ENCODE measurements at regions not wholly inside any gene's neighbourhood (a gene's known extent, or its start where the extent isn't known, plus 50 kb on each side); places are given as distances from the start of the nearest gene placed in this dataset.
"Not testable (repeated sequence)": the region's sequence is repeated elsewhere in the genome, so short reads cannot be mapped to it uniquely, and the experiment has no call there.

DNA sequence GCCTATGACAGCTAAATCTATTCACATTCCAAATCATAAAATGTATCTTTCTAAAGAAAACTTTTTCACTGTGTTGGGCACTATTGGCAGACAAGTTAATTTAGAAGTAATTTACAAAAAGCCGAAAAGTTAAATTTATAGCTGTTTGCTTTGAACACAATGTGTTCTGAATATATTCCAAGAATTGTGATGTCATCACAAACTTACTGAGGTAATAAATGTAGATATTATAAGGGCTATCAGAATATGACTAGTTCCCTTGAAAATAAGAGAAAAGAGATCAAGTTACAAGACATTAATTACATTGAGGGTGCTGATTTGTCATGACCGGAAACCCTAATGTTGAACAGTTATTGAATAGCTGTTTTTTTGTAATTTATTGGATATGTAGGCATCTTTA, 153.9 kb upstream of the SCN7A start:
- ATAC-seq (ENCODE audit: insufficient number of reproducible peaks, low FRiP score, low read depth) (no peak), DNase-seq (ENCODE audit: low spot score) (no peak)
- H3K36me3 ChIP-seq, result no peaks in the 10 kb centered on the region
- TF ChIP-seq, protein P1, sequence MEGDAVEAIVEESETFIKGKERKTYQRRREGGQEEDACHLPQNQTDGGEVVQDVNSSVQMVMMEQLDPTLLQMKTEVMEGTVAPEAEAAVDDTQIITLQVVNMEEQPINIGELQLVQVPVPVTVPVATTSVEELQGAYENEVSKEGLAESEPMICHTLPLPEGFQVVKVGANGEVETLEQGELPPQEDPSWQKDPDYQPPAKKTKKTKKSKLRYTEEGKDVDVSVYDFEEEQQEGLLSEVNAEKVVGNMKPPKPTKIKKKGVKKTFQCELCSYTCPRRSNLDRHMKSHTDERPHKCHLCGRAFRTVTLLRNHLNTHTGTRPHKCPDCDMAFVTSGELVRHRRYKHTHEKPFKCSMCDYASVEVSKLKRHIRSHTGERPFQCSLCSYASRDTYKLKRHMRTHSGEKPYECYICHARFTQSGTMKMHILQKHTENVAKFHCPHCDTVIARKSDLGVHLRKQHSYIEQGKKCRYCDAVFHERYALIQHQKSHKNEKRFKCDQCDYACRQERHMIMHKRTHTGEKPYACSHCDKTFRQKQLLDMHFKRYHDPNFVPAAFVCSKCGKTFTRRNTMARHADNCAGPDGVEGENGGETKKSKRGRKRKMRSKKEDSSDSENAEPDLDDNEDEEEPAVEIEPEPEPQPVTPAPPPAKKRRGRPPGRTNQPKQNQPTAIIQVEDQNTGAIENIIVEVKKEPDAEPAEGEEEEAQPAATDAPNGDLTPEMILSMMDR (IDR thresholded peaks at IDR 0.05), result no peak
- no peaks in the 10 kb centered on the region for H3K4me1 ChIP-seq (ENCODE audit: control insufficient read depth in 1 of 2, low read depth in 2 of 2)
- no peak overlapping the region for H3K4me3 ChIP-seq
- no peaks in the 10 kb centered on the region for H3K9me3 ChIP-seq
- no peaks in the 10 kb centered on the region for H3K27me3 ChIP-seq (replicated peaks; ENCODE audit: insufficient read depth)
- H3K27ac ChIP-seq, result no peak overlapping the region

DNA sequence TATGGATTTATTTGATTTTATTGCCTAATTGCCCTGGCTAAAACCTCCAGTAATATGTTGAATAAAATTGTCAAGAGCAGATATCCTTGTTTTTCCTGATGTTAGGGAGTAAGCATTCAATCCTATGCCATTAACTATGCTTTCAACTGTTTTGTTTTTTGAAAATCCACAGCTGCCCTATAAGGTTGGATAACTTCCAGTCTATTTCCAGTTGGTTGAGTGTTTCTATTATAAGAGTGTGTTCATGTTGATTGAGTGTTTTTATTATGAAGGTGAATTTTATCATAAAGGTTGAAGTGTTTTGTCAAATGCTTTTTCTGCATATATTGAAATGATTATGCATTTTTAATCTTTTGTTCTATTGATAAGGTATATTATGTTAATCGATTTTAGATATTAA, 149.9 kb upstream of the SCN7A start:
- no peaks in the 10 kb centered on the region for H3K27me3 ChIP-seq (replicated peaks; ENCODE audit: insufficient read depth)
- H3K4me1 ChIP-seq (ENCODE audit: control insufficient read depth in 1 of 2, low read depth in 2 of 2), result no peaks in the 10 kb centered on the region
- H3K9me3 ChIP-seq, result no peaks in the 10 kb centered on the region
- no peak overlapping the region for H3K27ac ChIP-seq
- DNase-seq (ENCODE audit: low spot score), result no peak
- H3K4me3 ChIP-seq, result no peak overlapping the region
- ATAC-seq (ENCODE audit: insufficient number of reproducible peaks, low FRiP score, low read depth), result no peak
- no peaks in the 10 kb centered on the region for H3K36me3 ChIP-seq
- TF ChIP-seq, protein P1 (IDR thresholded peaks at IDR 0.05), result no peak

DNA sequence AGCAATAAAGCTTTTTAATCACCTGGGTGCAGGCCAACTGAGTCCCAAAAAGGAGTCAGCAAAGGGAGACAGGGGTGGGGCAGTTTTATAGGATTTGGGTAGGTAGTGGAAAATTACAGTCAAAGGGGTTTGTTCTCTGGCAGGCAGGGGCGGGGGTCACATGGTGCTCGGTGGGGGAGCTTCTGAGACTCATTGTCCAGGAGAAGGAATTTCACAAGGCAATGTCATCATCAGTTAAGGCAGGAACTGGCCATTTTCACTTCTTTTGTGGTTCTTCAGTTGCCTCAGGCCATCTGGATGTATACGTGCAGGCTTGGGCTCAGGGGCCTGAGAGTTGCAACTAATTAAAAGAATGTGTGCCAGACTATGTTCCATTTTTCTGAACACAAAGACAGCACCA, 147.5 kb upstream of the SCN7A start:
- H3K4me3 ChIP-seq, H3K27ac ChIP-seq: not testable (repeated sequence)

DNA sequence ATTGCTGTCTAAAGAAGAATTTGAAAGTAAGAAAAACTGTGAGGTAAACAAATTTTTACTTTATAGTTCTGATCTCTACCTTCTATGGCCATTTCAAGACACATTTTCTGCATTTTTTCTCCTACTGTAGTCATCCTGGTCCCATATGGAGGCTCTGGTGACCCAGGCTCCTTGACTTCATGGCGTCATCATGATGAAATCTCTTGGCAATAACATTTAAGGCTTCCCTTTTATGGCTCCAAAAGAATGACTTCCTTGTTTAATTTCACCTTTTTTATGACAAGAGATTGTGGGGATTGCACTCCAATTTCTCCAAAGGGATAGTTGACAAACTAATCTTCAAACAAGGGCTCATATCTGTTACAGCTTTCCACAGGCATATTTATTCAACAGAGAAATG, 143.0 kb upstream of the SCN7A start:
- H3K4me1 ChIP-seq (ENCODE audit: control insufficient read depth in 1 of 2, low read depth in 2 of 2), result no peaks in the 10 kb centered on the region
- H3K27me3 ChIP-seq (replicated peaks; ENCODE audit: insufficient read depth), result no peaks in the 10 kb centered on the region
- no peaks in the 10 kb centered on the region for H3K36me3 ChIP-seq
- DNase-seq (ENCODE audit: low spot score) (no peak), ATAC-seq (ENCODE audit: insufficient number of reproducible peaks, low FRiP score, low read depth) (no peak)
- no peaks in the 10 kb centered on the region for H3K9me3 ChIP-seq
- TF ChIP-seq, protein P1 (IDR thresholded peaks at IDR 0.05), result no peak
- no peak overlapping the region for H3K27ac ChIP-seq
- no peak overlapping the region for H3K4me3 ChIP-seq

More for the DNA sequence above, 147.5 kb upstream of the SCN7A start:
- H3K9me3 ChIP-seq; DNase-seq (ENCODE audit: low spot score); H3K4me1 ChIP-seq (ENCODE audit: control insufficient read depth in 1 of 2, low read depth in 2 of 2); H3K27me3 ChIP-seq (replicated peaks; ENCODE audit: insufficient read depth); ATAC-seq (ENCODE audit: insufficient number of reproducible peaks, low FRiP score, low read depth); H3K36me3 ChIP-seq: not testable (repeated sequence)

DNA sequence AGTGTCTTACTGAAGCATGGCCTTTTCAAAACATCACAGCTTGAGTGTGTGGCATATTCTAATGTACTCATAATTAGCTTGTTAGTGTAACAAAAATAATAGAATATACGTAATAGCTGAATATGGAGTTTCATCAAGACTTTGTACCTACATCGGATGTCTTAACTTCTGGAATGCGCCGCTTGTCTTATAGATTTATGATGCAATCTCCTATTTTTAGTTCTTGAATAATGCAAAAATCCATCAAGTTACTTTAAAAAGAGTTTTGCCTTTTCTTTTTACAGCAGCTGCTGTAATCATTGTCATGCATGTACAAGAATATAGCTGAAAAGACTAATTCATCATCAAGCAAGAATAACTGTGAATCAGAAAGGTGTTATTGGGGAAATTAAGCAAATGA, 140.7 kb upstream of the SCN7A start:
- ATAC-seq (ENCODE audit: insufficient number of reproducible peaks, low FRiP score, low read depth), result no peak
- Histone ChIP-seq H3K4me3 (no peak overlapping the region), H3K4me1 (ENCODE audit: control insufficient read depth in 1 of 2, low read depth in 2 of 2) (no peaks in the 10 kb centered on the region), H3K27me3 (replicated peaks; ENCODE audit: insufficient read depth) (no peaks in the 10 kb centered on the region), H3K9me3 (no peaks in the 10 kb centered on the region), H3K36me3 (no peaks in the 10 kb centered on the region), H3K27ac (no peak overlapping the region)
- DNase-seq (ENCODE audit: low spot score), result no peak
- TF ChIP-seq, protein P1 (IDR thresholded peaks at IDR 0.05), result no peak

DNA sequence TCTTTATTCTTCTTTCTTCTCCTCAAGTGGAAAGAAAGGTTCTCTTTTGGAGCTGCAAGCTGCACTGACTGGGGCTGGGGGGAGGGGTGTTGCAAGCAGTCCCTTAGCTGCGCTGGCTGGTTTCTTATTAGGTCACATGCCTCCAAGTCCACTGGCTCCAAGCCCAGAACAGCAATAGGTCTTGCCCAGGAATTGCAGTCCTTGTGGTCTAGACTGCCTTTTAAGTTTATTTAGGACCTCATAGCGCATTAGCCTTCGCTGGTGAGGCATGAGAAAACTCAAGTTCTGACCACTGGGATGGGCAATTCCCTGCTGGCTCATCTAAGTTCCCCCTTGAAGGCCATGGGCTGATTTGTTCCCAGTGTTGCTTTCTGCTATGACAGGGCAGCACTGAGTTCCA, 138.6 kb upstream of the SCN7A start:
- TF ChIP-seq, protein P1 (IDR thresholded peaks at IDR 0.05), result no peak
- no peak overlapping the region for H3K4me3 ChIP-seq
- no peaks in the 10 kb centered on the region for H3K9me3 ChIP-seq
- ATAC-seq (ENCODE audit: insufficient number of reproducible peaks, low FRiP score, low read depth) (no peak), DNase-seq (ENCODE audit: low spot score) (no peak)
- no peak overlapping the region for H3K27ac ChIP-seq
- H3K4me1 ChIP-seq (ENCODE audit: control insufficient read depth in 1 of 2, low read depth in 2 of 2), result no peaks in the 10 kb centered on the region
- no peaks in the 10 kb centered on the region for H3K36me3 ChIP-seq
- no peaks in the 10 kb centered on the region for H3K27me3 ChIP-seq (replicated peaks; ENCODE audit: insufficient read depth)
